ENCODE measurements at regions not wholly inside any gene's neighbourhood (a gene's known extent, or its start where the extent isn't known, plus 50 kb on each side); places are given as distances from the start of the nearest gene placed in this dataset.

GRCh38 chr1:58901008-58901407, 117.2 kb upstream of the JUN start:
- TF ChIP-seq RAD21 (IDR thresholded peaks at IDR 0.05 in 1 of 2, conservative IDR thresholded peaks at IDR 0.05 in 1 of 2; ENCODE audit: low read depth in 2 of 2, low read length in 2 of 2) (no peak), CTCF (IDR thresholded peaks at IDR 0.05; ENCODE audit: control extremely low read depth in 1 of 3, insufficient read depth in 1 of 3, low read depth in 1 of 3, low read length in 3 of 3) (no peak), POLR2AphosphoS5 (IDR thresholded peaks at IDR 0.05; ENCODE audit: low read depth, low read length) (no peak), EP300 (IDR thresholded peaks at IDR 0.05; ENCODE audit: borderline replicate concordance in 1 of 2, low read depth in 2 of 2, low read length in 2 of 2) (no peak), YY1 (IDR thresholded peaks at IDR 0.05; ENCODE audit: low read depth, low read length) (no peak), POLR2A (IDR thresholded peaks at IDR 0.05; ENCODE audit: control extremely low read depth in 1 of 2, low read depth in 2 of 2, low read length in 2 of 2) (no peak), GABPA (IDR thresholded peaks at IDR 0.05; ENCODE audit: borderline replicate concordance, insufficient read depth, low read length) (no peak), CEBPB (IDR thresholded peaks at IDR 0.05; ENCODE audit: low read depth, low read length) (no peak), PHF8 (conservative IDR thresholded peaks at IDR 0.05; ENCODE audit: low read depth, low read length) (no peak), CHD2 (IDR thresholded peaks at IDR 0.05; ENCODE audit: low read length) (no peak), RBBP5 (IDR thresholded peaks at IDR 0.05; ENCODE audit: borderline replicate concordance, low read depth, low read length) (no peak), CBX8 (IDR thresholded peaks at IDR 0.05; ENCODE audit: borderline replicate concordance, low read depth, low read length) (no peak), USF2 (IDR thresholded peaks at IDR 0.05; ENCODE audit: low read length) (no peak), SP1 (IDR thresholded peaks at IDR 0.05; ENCODE audit: low read depth, low read length) (no peak)

Data from H1 (cell line).